Glutamatergic neuron (in vitro differentiated cells): ENCODE measurements at regions not wholly inside any gene's neighbourhood (a gene's known extent, or its start where the extent isn't known, plus 50 kb on each side); places are given as distances from the start of the nearest gene placed in this dataset.

Experiments
- DNase-seq: peaks from one replicate; pipeline ENCODE4 v3.0.0; 2022
- H3K27ac Mint-ChIP-seq: one replicate; pipeline ENCODE4 v1.8.0; 2020; ENCODE audit warnings: mild to moderate bottlenecking, mixed read lengths, inconsistent platforms; ENCODE audit not compliant: unreplicated experiment
- H3K27me3 Mint-ChIP-seq: one replicate; pipeline ENCODE4 v1.8.0; 2020; ENCODE audit warnings: mild to moderate bottlenecking, moderate library complexity, mixed read lengths, inconsistent platforms; ENCODE audit not compliant: unreplicated experiment
- H3K36me3 Mint-ChIP-seq: one replicate; pipeline ENCODE4 v1.8.0; 2020; ENCODE audit warnings: mild to moderate bottlenecking, mixed read lengths, inconsistent platforms; ENCODE audit not compliant: unreplicated experiment
- H3K4me1 Mint-ChIP-seq: one replicate; pipeline ENCODE4 v1.8.0; 2020; ENCODE audit warnings: mild to moderate bottlenecking, low read depth, mixed read lengths, inconsistent platforms; ENCODE audit not compliant: unreplicated experiment
- H3K4me3 Mint-ChIP-seq: one replicate; pipeline ENCODE4 v1.8.0; 2020; ENCODE audit warnings: mild to moderate bottlenecking, mixed read lengths, inconsistent platforms; ENCODE audit not compliant: unreplicated experiment
- H3K9me3 Mint-ChIP-seq: one replicate; pipeline ENCODE4 v1.8.0; 2020; ENCODE audit warnings: mild to moderate bottlenecking, moderate library complexity, mixed read lengths, inconsistent platforms; ENCODE audit not compliant: unreplicated experiment
- CTCF ChIP-seq: fragments of 200-600 bp; sonication (generic); IDR thresholded peaks from one replicate; pipeline ENCODE4 v1.5.0; 2021; ENCODE audit not compliant: partially characterized antibody, unreplicated experiment

- Mint-ChIP-seq H3K27ac (peak overlapping the region; percentile 40), H3K4me1 (peaks cover 37% of the 10 kb centered on the region)
Measured at GRCh38 chr16:85398050-85398451, 215.1 kb upstream of the GSE1 start.

GRCh38 chr16:85398688-85399582, 214.2 kb upstream of the GSE1 start:
- no peak for DNase-seq
- peaks cover 18% of the 10 kb centered on the region for H3K27me3 Mint-ChIP-seq
- H3K27ac Mint-ChIP-seq: no peak overlapping the region
- H3K36me3 Mint-ChIP-seq: no peaks in the 10 kb centered on the region
- H3K4me3 Mint-ChIP-seq: peak overlapping the region; percentile 33
- peaks cover 19% of the 10 kb centered on the region for H3K9me3 Mint-ChIP-seq
- peaks cover 34% of the 10 kb centered on the region for H3K4me1 Mint-ChIP-seq
- no peak for TF ChIP-seq CTCF

More at GRCh38 chr16:85398050-85398451, 215.1 kb upstream of the GSE1 start:
- Mint-ChIP-seq H3K36me3 (no peaks in the 10 kb centered on the region), H3K9me3 (peaks cover 20% of the 10 kb centered on the region), H3K4me3 (no peak overlapping the region), H3K27me3 (peaks cover 16% of the 10 kb centered on the region)
- no peak for TF ChIP-seq CTCF
- DNase-seq: no peak

DNA sequence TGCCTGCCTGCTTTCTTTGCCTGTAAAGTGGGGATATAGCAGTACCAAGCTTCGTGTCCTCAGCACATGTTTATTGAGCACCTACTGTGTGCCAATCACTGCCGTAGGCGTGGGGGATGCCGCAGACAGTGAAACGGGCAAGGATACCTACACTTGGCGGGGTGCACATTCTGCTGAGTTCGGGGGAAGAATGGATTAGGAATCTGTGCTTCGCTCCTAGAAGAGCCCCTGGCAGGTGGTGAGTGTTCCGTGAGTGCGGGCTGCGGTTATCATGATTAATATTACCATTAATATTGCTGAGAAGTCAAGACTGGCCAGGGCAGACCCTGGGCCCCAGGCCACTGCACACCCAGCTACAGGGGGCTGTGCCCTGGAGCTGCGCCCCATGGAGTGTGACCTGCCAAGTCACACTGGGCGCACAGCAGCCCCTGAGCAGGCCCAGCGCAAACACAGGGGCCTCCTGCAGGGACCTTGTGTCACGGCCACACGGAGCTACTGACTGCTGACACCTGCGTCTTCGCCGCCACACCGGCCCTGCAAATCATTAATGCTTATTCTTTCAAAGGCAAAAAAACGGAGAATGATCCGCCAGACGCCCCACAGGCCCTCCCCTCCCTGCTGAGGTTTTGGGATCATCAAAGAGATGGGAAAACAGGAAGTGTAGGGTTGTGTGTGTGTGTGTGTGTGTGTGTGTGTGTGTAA, 213.4 kb upstream of the GSE1 start:
- Mint-ChIP-seq H3K4me3 (no peak overlapping the region), H3K36me3 (no peaks in the 10 kb centered on the region), H3K4me1 (peaks cover 26% of the 10 kb centered on the region), H3K27ac (no peak overlapping the region), H3K27me3 (peaks cover 18% of the 10 kb centered on the region), H3K9me3 (peaks cover 14% of the 10 kb centered on the region)
- no peak for TF ChIP-seq CTCF
- peak; percentile 36 for DNase-seq

GRCh38 chr16:85400305-85401205, 212.6 kb upstream of the GSE1 start:
- Mint-ChIP-seq H3K27me3 (peaks cover 18% of the 10 kb centered on the region), H3K4me3 (no peak overlapping the region), H3K9me3 (peaks cover 10% of the 10 kb centered on the region), H3K36me3 (no peaks in the 10 kb centered on the region), H3K4me1 (peaks cover 18% of the 10 kb centered on the region), H3K27ac (no peak overlapping the region)
- TF ChIP-seq CTCF: no peak
- DNase-seq: no peak
